HL-60 (cell line): ENCODE measurements at regions not wholly inside any gene's neighbourhood (a gene's known extent, or its start where the extent isn't known, plus 50 kb on each side); places are given as distances from the start of the nearest gene placed in this dataset.

Experiments used
- DNase-seq, 2 experiments: peaks; one replicate each; pipeline ENCODE4 v3.0.0-alpha.2; 2010 to 2020; ENCODE audit warnings: low read depth in 1 of 2, low spot score in 1 of 2
- H3K27ac ChIP-seq: fragments of 250-450 bp; sonication (Bioruptor Pico); replicated peaks from 2 replicates; pipeline ENCODE4 v1.5.1; 2020; ENCODE audit warnings: mild to moderate bottlenecking, moderate library complexity
- H3K27me3 ChIP-seq: fragments of 250-450 bp; sonication (Bioruptor Pico); 2 replicates; pipeline ENCODE4 v1.5.1; 2021; ENCODE audit warnings: mild to moderate bottlenecking, moderate library complexity; ENCODE audit not compliant: insufficient read depth, poor library complexity, severe bottlenecking
- H3K4me3 ChIP-seq: replicated peaks from 2 replicates; pipeline ENCODE4 v1.5.1; 2011; ENCODE audit warnings: mild to moderate bottlenecking, control low read depth, low read length; ENCODE audit not compliant: insufficient read depth
- CTCF ChIP-seq: IDR thresholded peaks from one replicate; pipeline ENCODE4 v1.5.1; 2011; ENCODE audit warnings: low read length, control low read depth, inconsistent platforms; ENCODE audit not compliant: insufficient read depth
- GABPA ChIP-seq: IDR thresholded peaks from 2 replicates; pipeline ENCODE4 v1.6.1; 2012; ENCODE audit warnings: low read depth
- POLR2AphosphoS5 ChIP-seq: IDR thresholded peaks from 2 replicates; pipeline ENCODE4 v1.6.1; 2012; ENCODE audit warnings: low read depth
- REST ChIP-seq: IDR thresholded peaks from 2 replicates; pipeline ENCODE4 v1.6.1; 2012; ENCODE audit warnings: low read depth; ENCODE audit not compliant: insufficient replicate concordance
- SPI1 ChIP-seq: IDR thresholded peaks from 2 replicates; pipeline ENCODE4 v1.6.1; 2012; ENCODE audit warnings: low read depth, mild to moderate bottlenecking, borderline replicate concordance

DNA sequence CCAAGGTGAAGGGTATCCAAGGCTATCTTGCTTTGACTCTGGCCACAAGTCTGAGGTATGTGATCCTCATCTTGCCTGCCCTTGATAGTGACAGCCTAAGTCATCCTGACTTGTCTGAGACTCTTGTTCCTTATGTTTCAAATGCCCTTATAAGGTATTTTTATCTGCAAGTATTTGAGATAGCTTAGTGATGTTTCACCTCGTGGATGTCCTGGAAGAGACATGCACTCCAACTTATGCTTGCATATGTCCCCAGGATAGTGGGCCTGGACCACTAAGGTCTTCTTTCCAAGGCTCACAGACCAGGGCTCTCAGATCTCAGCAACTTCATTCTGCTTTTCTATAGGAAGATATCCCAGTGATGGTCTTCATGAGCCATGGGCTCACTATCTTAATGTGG is 120.5 kb upstream of the WDR1 start:
- Histone ChIP-seq H3K4me3 (no peak overlapping the region), H3K27ac (no peak overlapping the region), H3K27me3 (no peaks in the 10 kb centered on the region)
- TF ChIP-seq GABPA (no peak), SPI1 (no peak), REST (no peak), POLR2AphosphoS5 (no peak), CTCF (no peak)
- peak in 1 of 2 experiments; percentile 0 for DNase-seq

- no peak overlapping the region for H3K4me3 ChIP-seq
- no peaks in the 10 kb centered on the region for H3K27me3 ChIP-seq
- DNase-seq: no peak
- TF ChIP-seq CTCF (no peak), GABPA (no peak), REST (no peak), POLR2AphosphoS5 (no peak), SPI1 (no peak)
- H3K27ac ChIP-seq: no peak overlapping the region
Observed at GRCh38 chr4:10232114-10232513, 115.5 kb upstream of the WDR1 start.

- TF ChIP-seq CTCF (no peak), POLR2AphosphoS5 (no peak), GABPA (no peak), SPI1 (no peak), REST (no peak)
- DNase-seq: no peak
- no peak overlapping the region for H3K4me3 ChIP-seq
- no peak overlapping the region for H3K27ac ChIP-seq
- H3K27me3 ChIP-seq: no peaks in the 10 kb centered on the region
Observed at GRCh38 chr4:10226756-10227155, 110.2 kb upstream of the WDR1 start.
